HG02571 (cell line): ENCODE measurements at regions not wholly inside any gene's neighbourhood (a gene's known extent, or its start where the extent isn't known, plus 50 kb on each side); places are given as distances from the start of the nearest gene placed in this dataset.

Source experiments
- ATAC-seq: cut with Tn5 transposase; IDR thresholded peaks from one replicate; pipeline ENCODE4 v1.9.1; 2021; ENCODE audit warnings: mild to moderate bottlenecking, moderate library complexity; ENCODE audit not compliant: unreplicated experiment

DNA sequence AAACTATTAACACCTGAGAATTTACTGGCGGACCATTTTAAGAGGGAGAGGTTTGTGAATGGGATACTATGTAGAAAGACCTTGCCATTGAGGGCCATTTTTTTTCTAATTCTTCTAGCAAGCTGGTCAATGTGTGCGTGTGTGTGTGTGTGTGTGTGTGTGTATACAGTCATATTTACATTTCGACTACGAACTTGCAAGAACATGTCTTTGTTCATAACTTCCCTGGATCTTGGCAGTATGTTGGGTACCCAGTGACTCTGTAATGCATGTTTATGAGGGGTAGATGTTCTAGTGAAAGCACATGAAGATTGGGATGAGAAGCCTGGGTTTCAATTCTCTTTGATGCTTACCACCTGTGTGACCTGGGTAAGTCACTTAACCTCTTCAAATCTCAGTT lies 133.6 kb downstream of the UBE2E3 start:
- ATAC-seq: no peak

- no peak for ATAC-seq
Measured at GRCh38 chr2:181116261-181116660, 135.9 kb downstream of the UBE2E3 start.

DNA sequence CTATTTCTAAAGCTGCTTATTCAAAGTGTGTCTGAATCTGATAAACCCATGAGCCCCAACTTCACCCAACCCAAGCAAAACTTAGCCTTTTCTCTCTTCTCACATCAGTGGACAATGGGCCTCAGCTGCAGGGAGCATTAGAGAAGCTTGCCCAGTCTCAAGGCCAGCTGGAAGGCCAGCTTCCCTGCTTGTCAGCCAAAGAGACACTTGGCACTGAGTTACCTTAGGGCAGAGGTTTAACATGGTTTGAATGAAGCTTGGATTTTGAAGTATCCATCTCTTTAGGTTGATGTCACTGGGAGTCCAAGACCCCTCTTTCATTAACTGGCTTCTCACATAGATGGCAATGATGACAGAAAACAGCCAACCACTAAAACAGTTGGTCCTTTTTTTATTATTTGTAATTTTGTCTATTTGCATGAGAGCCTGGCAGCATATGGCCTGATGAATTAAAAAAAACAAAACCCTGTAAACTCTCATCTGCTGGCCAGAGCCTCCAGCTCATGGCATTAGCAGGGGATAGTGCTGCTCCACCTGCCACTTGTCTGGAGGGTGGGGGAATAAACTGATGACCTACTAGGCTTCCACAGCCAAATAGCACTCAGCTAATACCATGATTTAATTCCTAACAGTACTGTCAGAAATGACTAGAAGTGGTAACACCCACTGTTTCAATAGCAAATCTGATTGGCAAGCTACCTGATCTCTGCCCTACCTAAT lies 137.0 kb downstream of the UBE2E3 start:
- no peak for ATAC-seq

DNA sequence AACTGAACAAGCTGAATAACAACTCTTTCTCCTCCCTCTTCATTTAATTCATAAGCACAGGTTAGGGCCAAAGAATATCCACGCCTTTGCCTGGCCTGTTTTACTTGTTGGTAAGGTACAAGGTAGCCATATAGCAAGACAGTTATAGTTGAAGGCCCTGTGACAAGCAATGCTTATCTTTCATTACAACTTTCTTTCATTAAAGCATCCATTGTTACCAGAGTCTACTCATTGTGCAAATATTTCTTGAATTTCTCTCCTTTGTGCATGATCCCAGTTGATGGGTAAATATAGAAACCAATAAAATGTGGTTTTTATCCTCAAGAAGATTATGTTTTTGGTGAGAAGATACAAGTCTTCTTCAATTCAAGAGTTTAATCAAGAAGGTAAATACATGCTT lies 140.2 kb downstream of the UBE2E3 start:
- no peak for ATAC-seq

DNA sequence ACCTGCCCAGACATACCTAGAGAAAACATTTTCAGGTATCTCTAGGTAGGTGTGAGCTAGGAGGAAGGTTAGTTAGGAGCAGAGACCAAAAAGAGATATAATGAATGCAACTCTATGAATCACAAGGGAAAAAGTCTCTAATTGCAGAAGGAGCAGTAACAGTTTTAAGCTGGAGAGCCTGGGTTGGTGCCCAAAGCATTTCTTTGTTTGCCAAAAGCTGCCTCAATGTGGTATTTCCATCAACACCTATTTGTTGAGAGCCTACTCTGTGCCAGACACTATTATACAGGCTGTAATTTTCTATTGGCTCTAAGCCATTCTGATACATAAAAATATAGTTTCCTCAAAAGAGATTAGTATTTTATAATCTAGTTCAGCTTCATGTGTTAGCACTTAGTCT lies 141.6 kb downstream of the UBE2E3 start:
- ATAC-seq: no peak

- ATAC-seq: no peak
Measured at GRCh38 chr2:181122601-181123000, 142.2 kb downstream of the UBE2E3 start.

DNA sequence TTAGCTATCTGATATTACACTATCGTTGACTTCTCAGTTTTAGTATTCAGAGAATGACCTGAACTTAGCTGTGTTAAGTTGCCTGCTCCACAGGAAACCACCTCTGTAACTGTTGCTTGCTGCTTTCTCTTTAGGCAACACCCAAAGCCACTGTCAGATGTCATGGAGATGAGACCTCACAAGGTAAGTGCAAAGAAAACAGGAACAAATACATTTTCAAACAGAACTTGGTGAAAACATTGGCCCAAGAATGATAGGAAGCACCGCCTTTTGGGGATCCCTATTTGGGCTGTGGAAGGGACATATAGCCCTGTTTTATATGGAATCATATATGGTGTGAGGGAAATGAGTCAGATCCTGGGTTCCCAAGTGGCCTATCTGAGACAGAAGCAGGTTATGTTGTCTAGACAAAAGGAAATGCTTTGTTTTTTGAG lies 143.4 kb downstream of the UBE2E3 start:
- ATAC-seq: peak; percentile 82

DNA sequence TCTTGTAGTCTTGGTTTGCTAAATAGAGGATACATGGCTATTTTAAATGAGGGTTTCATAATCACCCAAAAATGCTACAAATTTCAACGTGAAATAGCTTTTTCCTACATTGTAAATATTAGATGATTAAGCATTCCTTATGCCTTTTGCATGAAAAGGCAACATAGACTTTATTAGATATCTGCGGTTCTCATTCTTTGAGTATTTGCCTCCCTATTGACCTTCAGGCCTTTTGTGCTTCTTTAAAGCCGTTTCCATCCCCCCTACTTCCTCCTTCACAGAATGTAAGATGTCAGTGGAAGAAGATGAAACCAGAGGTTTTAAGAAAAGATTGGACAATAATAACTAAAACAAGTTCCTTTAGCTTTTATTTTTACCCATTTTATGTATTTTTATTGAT lies 144.1 kb downstream of the UBE2E3 start:
- ATAC-seq: no peak

DNA sequence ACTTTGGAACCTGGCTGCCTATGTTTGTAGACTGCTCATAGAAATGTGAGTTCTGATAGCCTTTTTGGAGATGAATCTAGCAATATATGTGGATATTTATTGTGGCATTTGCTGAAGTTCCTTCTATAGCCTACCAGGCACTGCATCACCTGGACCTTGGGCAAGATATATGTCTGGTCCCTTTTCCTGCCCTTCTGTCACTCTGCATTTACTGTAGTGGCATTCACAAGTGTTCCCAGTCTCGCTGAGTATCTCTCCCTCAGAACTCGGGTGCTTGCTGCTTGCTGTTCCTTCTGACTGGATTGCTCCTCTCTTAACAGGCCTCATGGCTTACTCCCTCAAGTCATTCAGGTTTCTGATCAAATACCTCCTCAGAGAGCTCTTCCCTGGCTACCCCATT lies 145.0 kb downstream of the UBE2E3 start:
- ATAC-seq: no peak

GRCh38 chr2:181126311-181126868 lies 146.0 kb downstream of the UBE2E3 start:
- ATAC-seq: no peak

- ATAC-seq: peak; percentile 58
Measured at GRCh38 chr2:181128199-181128598, 147.8 kb downstream of the UBE2E3 start.

DNA sequence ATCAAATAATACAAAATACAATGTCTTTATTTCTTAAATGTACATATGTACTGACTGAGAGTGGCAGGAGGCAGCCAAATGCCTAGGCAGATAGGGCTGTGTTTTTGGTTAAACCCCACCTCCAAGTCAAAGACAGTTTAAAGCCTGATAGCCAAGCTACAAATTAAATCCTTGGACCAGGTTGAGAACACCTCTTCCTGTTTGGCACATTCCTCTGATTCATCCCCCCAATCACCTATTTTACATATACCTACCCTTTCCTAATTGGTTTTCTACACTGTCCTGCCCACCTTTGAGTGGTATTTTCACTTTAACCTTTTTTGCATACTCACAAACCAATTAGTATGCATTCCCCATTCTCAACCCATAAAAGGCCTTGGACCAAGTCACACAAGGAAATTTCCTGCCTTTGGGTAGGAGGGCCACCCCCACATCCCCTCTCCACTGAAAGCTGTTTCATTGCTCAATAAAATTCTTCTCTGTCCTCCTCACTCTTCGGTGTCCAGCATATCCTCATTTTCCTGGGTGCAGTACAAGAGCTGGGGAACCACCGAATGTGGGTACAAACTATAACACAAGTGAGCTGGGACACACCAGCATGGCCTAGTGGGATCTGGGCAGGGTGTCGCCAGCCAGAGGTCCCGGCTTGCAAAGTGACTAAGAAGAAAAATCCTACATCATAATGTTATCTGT lies 149.1 kb downstream of the UBE2E3 start:
- no peak for ATAC-seq

- ATAC-seq: no peak
Measured at GRCh38 chr2:181130686-181131085, 150.3 kb downstream of the UBE2E3 start.

GRCh38 chr2:181131584-181131983 lies 151.2 kb downstream of the UBE2E3 start:
- no peak for ATAC-seq

- no peak for ATAC-seq
Measured at GRCh38 chr2:181138816-181139215, 158.4 kb downstream of the UBE2E3 start.

GRCh38 chr2:181139831-181140230 lies 159.4 kb downstream of the UBE2E3 start:
- ATAC-seq: no peak

GRCh38 chr2:181140414-181140813 lies 160.0 kb downstream of the UBE2E3 start:
- ATAC-seq: no peak

DNA sequence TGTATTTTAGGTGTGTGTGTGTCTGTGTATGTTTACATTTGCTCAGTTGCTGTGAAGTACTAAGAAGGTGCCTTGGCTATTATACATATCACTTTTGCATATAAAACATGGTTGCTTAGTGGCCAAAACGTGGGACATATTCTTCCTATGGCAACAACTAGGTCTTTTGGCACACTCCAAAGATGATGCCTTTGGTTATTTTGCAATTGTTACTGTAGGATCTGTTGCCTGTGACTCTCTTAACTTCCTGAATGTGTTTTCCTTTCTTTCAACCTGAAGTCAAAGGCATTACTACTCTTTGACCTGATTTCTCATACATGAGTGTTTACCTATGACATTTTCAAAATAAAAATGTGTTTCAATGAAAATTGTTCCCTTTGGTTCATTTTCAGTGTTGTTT lies 160.5 kb downstream of the UBE2E3 start:
- no peak for ATAC-seq

GRCh38 chr2:181141676-181142075 lies 161.3 kb downstream of the UBE2E3 start:
- no peak for ATAC-seq

DNA sequence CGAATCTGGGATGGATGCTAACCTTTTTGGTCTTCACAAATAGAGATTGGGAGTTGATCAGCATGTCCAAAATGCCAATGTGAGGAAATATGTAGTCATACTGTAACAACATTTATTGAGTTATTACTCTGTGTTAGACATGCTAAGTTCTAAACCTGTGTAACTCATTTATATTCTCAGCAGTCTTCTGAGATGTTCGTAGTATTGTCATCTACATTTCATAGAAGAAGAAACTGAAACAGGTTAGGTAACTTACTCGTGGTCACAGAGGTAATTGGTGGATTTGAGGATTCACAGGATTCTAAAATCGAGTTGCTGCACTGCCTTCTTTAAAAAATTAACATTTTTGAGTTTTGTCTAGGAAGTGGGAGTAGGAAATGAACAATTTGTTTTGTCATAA lies 162.1 kb downstream of the UBE2E3 start:
- no peak for ATAC-seq

DNA sequence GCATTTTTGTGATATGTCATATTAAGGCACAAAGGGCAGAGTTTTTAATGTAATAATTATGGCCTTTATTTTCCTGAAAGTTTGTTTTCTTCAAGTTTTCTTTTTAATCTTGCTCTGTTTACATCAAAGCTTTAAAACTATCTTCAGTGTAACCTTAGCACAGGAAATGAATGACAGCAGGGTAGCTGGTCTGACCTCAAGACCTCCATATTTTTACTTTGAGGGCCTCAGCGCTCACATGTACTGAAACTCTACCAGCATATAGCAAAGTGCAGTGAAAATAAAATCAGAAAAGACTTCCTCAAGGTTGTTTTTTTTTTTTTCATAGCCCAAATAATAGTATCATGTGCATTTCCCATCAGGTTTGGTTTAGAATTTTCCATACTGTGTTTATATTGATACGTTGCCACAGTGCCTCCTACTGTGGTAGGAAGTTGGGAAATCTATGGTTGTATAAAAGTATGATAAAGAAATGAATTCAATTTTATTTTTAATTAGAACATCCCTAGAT lies 163.4 kb downstream of the UBE2E3 start:
- no peak for ATAC-seq

DNA sequence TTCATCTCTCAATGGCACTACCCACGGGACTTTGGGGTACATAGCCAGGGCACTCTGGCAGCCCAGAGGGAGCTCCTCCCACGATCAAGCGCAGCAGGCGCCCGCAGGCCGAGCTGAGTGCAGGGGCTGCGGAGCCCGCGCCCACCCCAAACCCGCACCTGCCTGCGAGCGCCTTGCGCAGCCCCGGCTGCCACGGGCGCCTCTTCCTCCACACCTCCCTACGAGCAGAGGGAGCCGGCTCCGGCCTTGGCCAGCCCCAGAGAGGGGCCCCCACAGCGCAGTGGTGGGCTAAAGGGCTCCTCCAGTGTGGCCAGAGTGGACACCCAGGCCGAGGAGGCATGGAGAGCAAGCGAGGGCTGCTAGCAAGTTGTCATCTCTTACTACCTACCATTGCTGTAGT lies 165.2 kb downstream of the UBE2E3 start:
- ATAC-seq: no peak
